Thyroid gland (tissue), 4 donors: ENCODE measurements at regions not wholly inside any gene's neighbourhood (a gene's known extent, or its start where the extent isn't known, plus 50 kb on each side); places are given as distances from the start of the nearest gene placed in this dataset.
A peak's percentile ranks its signal among the peaks of the same experiment; 100 is the strongest.

Experiments
- DNase-seq, 2 donors: peaks; one replicate each; pipeline ENCODE4 v3.0.0-alpha.2; 2019
- H3K27ac ChIP-seq, 3 donors: fragments of 200-600 bp; sonication (generic); 1 replicate in 2 of 3; 2 replicates in 1 of 3; pipeline ENCODE4 v1.5.1; 2016 to 2019; ENCODE audit warnings: mild to moderate bottlenecking in 1 of 3, moderate library complexity in 1 of 3
- H3K27me3 ChIP-seq: fragments of 200-600 bp; sonication (generic); one replicate; pipeline ENCODE4 v1.5.1; 2019
- H3K36me3 ChIP-seq, 2 donors: fragments of 200-600 bp; sonication (generic); one replicate each; pipeline ENCODE4 v1.5.1; 2016 to 2019
- H3K4me1 ChIP-seq, 2 donors: fragments of 200-600 bp; sonication (generic); one replicate each; pipeline ENCODE4 v1.5.1; 2017 to 2019
- H3K4me3 ChIP-seq, 3 donors: fragments of 200-600 bp; sonication (generic); replicated peaks in 1 of 3; 1 replicate in 2 of 3; 2 replicates in 1 of 3; pipeline ENCODE4 v1.5.1; 2016; ENCODE audit warnings: mild to moderate bottlenecking in 1 of 3
- H3K9me3 ChIP-seq: fragments of 200-600 bp; sonication (generic); one replicate; pipeline ENCODE4 v1.5.1; 2017
- CTCF ChIP-seq, 6 experiments: fragments of 200-600 bp in 3 of 6; fragments of 450-650 bp in 3 of 6; sonication (generic) in 3 of 6; IDR thresholded peaks; one replicate each; pipeline ENCODE4 v1.5.1; 2016 to 2019; ENCODE audit warnings: antibody characterized with exemption in 6 of 6, mild to moderate bottlenecking in 2 of 6, inconsistent platforms in 1 of 6, moderate library complexity in 1 of 6
- POLR2A ChIP-seq, 2 donors: fragments of 450-650 bp; IDR thresholded peaks; one replicate each; pipeline ENCODE4 v1.6.1; 2017; ENCODE audit warnings: antibody characterized with exemption in 2 of 2, mild to moderate bottlenecking in 2 of 2, moderate library complexity in 1 of 2
- WGBS, 2 donors: methylation state at CpG; one replicate each; pipeline ENCODE4 v1.1.5; 2017; 5-methylcytosine and 5-hydroxymethylcytosine counted together
- intact Hi-C: fragments of 100-400 bp; cut with DNase I; formaldehyde crosslinking; loops from one replicate; pipeline ENCODE4 v1.15.1; 2023

DNA sequence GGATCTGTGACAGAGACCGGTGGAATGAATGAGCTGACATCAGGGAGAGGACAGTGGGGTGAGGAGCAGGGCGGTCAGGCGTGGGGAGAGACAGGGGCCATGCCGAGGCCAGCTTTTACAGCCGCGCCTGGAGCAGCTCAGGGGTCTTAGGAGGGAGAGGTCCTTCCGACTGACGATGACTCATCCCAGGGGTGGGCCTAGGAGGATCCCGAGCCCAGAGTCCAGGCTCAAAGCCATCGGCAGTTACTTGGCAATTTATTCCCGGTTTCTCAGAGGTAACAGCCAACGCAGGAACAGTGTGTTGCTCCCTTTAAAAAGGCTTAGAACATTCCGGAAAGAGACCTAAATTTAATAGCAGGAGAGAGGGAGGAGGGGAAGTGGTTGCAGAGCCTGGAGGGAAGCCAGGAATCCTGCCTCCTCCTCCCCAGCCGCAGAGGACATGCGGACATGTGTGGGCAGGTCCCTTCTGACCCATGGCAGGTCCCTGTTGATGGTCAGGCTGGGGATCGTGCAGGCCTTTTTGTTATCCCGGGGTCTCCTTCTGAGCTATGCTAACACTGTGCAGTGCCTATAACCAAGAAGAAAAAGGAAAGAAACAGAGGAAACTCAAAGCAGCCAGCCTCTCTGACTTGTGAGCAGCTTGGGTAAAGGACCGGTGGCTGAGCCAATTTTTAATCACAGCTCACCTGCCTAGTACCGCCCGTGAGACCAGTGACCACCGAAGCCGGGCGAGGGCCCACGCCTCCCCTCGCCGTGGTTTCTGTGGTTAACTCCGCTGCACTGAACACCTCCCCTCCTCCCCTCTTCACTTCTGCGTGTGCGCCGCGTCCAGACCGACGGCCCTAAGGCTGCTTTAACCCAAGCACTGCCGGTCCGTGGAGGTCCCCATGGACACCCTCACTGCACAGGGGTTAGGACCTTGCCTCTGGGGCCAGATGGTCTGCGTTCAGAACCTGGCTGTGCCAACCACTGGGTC, 392.4 kb upstream of the PROK2 start:
- DNase-seq: peak in 1 of 2 donors; percentile 16
- Histone ChIP-seq H3K36me3 (no peaks in the 10 kb centered on the region), H3K4me3 (no peak overlapping the region), H3K9me3 (no peaks in the 10 kb centered on the region), H3K27ac (no peak overlapping the region), H3K4me1 (peaks cover 0 to 6% of the 10 kb centered on the region in 2 donors), H3K27me3 (no peaks in the 10 kb centered on the region)
- intact Hi-C loops: no loop called here
- 42 to 56% methylated on average over 35 to 36 of the region's 36 CpGs for WGBS, 2 donors
- no peak for TF ChIP-seq CTCF (IDR thresholded peaks at IDR 0.05)
- TF ChIP-seq POLR2A (IDR thresholded peaks at IDR 0.05): no peak

DNA sequence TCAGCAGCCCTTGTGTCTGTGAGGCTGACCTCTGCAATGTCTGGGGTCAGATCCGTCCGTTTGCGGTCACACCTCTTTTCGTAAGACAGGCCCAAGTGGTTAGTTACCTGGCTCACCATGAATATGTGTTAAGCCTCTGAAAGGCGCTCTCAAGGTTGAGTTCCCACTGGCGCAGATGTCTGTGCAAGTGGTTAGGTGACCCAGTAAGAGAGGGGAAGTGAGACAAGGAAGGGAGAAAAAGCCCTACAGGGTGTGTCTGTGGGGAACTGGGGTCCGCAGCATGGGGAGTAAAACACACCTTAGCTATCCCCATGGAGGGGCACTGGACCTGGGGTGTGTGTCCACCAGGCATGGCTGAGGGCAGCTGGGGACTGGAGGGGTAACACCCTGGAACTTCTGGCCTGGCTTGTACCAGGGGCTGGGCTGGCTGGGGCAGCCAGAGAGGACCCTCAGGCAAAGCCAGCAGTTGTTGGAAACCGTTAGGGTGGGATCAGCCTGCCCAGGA, 391.6 kb upstream of the PROK2 start:
- Histone ChIP-seq H3K27ac (no peak overlapping the region), H3K36me3 (no peaks in the 10 kb centered on the region), H3K4me1 (peaks cover 0 to 6% of the 10 kb centered on the region in 2 donors), H3K27me3 (no peaks in the 10 kb centered on the region), H3K4me3 (no peak overlapping the region), H3K9me3 (no peaks in the 10 kb centered on the region)
- intact Hi-C loops: no loop called here
- TF ChIP-seq CTCF (IDR thresholded peaks at IDR 0.05): no peak
- no peak for TF ChIP-seq POLR2A (IDR thresholded peaks at IDR 0.05)
- no peak for DNase-seq
- WGBS, 2 donors: 86 to 92% methylated on average over 8 of the region's 8 CpGs

GRCh38 chr3:72175296-72175858, 390.4 kb upstream of the PROK2 start:
- no peak for DNase-seq
- Histone ChIP-seq H3K4me1 (peaks cover 0 to 6% of the 10 kb centered on the region in 2 donors), H3K36me3 (no peaks in the 10 kb centered on the region), H3K27ac (no peak overlapping the region), H3K9me3 (no peaks in the 10 kb centered on the region), H3K4me3 (no peak overlapping the region), H3K27me3 (no peaks in the 10 kb centered on the region)
- WGBS, 2 donors: 74 to 86% methylated on average over 6 of the region's 6 CpGs
- TF ChIP-seq CTCF (IDR thresholded peaks at IDR 0.05) (no peak), POLR2A (IDR thresholded peaks at IDR 0.05) (no peak)
- intact Hi-C loops: no loop called here

DNA sequence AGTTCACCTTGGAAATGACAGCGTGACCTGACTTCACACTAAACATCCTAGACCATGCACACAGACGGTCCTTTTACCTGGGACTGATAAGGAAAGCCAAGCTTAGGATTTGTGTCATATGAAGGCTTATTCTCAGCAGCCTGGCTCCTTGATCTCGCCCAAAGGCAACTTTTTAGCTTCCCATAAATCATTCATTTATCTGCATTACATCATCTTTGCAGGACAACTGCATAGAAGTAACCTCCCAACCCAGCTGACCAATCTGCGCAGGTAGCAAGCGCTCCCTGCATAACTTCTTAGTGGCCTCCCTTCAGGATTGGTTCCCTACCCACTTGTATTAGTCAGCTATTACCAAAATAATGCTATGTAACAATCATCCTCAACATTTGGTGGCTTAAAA, 389.9 kb upstream of the PROK2 start:
- Histone ChIP-seq H3K27ac (no peak overlapping the region), H3K4me1 (peaks cover 0 to 8% of the 10 kb centered on the region in 2 donors), H3K4me3 (no peak overlapping the region), H3K36me3 (no peaks in the 10 kb centered on the region), H3K27me3 (no peaks in the 10 kb centered on the region), H3K9me3 (no peaks in the 10 kb centered on the region)
- TF ChIP-seq CTCF (IDR thresholded peaks at IDR 0.05): no peak
- DNase-seq: no peak
- 75 to 84% methylated on average over 5 of the region's 5 CpGs for WGBS, 2 donors
- intact Hi-C loops: no loop called here

DNA sequence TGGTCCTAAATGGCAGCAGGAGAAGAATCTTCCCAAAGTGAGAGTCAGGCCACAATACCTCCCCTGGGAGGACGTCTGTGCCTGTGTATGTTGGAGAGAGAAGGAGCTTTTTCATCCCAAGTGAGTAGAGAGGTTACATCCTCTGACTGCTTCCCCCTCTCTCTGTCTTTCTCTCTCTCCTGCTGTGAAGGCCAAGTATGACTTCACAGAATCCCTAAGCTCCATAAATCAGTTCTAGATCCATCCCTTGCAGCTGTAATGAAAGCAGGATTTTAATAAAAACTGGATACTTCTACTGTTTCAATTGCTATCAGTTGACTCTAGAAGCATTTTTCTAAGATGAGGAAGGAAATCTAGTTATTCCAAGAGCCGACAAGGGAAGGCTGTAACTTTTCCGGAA, 389.1 kb upstream of the PROK2 start:
- intact Hi-C loops: no loop called here
- 47 to 63% methylated on average over 3 of the region's 3 CpGs for WGBS, 2 donors
- H3K27ac ChIP-seq: no peak overlapping the region
- no peaks in the 10 kb centered on the region for H3K36me3 ChIP-seq
- H3K4me1 ChIP-seq: peaks cover 0 to 12% of the 10 kb centered on the region in 2 donors
- TF ChIP-seq POLR2A (IDR thresholded peaks at IDR 0.05) (no peak), CTCF (IDR thresholded peaks at IDR 0.05) (no peak)
- no peak for DNase-seq
- no peaks in the 10 kb centered on the region for H3K9me3 ChIP-seq
- no peaks in the 10 kb centered on the region for H3K27me3 ChIP-seq
- no peak overlapping the region for H3K4me3 ChIP-seq
